ENCODE measurements at regions not wholly inside any gene's neighbourhood (a gene's known extent, or its start where the extent isn't known, plus 50 kb on each side); places are given as distances from the start of the nearest gene placed in this dataset.

GRCh38 chr12:67457778-67458665 lies 188.9 kb downstream of the CAND1 start (continued):
- TF ChIP-seq ATF2 (IDR thresholded peaks at IDR 0.05; ENCODE audit: low read length) (peak; percentile 17; the same call in 1 of the 2 replicates), RELB (IDR thresholded peaks at IDR 0.05; ENCODE audit: low read depth) (no peak), MYB (IDR thresholded peaks at IDR 0.05; ENCODE audit: borderline replicate concordance, low read depth, low read length) (no peak)

- no peak for DNase-seq (ENCODE audit: low read depth, low spot score)
- Histone ChIP-seq H3K27me3 (replicated peaks in 1 of 2; ENCODE audit: control insufficient read depth in 2 of 2, insufficient read depth in 2 of 2, low read length in 1 of 2) (no peaks in the 10 kb centered on the region), H4K20me1 (ENCODE audit: control insufficient read depth, insufficient read depth) (no peaks in the 10 kb centered on the region), H3K9me3 (replicated peaks; ENCODE audit: control insufficient read depth, insufficient read depth, low read length) (no peaks in the 10 kb centered on the region; the same call in 1 of the 3 replicates), H2AFZ (ENCODE audit: control insufficient read depth, low read depth, low read length) (no peak overlapping the region), H3K4me3 (no peak overlapping the region), H3K4me2 (ENCODE audit: control insufficient read depth, insufficient read depth) (no peak overlapping the region), H3K36me3 (ENCODE audit: control insufficient read depth in 2 of 2, insufficient read depth in 2 of 2, low read length in 1 of 2) (no peaks in the 10 kb centered on the region), H3K9ac (ENCODE audit: control insufficient read depth, insufficient read depth, low read length) (no peak overlapping the region), H3K4me1 (ENCODE audit: control insufficient read depth, insufficient read depth, low read length) (peaks cover 7% of the 10 kb centered on the region), H3K27ac (ENCODE audit: control insufficient read depth, insufficient read depth) (no peak overlapping the region), H3K79me2 (ENCODE audit: control insufficient read depth, insufficient read depth, low read length) (no peaks in the 10 kb centered on the region)
- no peak for FAIRE-seq
- POLR2A ChIA-PET = no interaction called here
- no peak for ATAC-seq
- in situ Hi-C loops (cut with MboI) (no loop called here), intact Hi-C loops (cut with micrococcal nuclease; ENCODE audit: unreplicated experiment) (no loop called here)
- no TSS peak for BruUV-seq (replicated peaks)
- WGBS (ENCODE audit: insufficient coverage, insufficient replicate concordance, low lambda C conversion rate, missing lambda C conversion rate) = 38% methylated on average over 1 of the region's 1 CpG
- SMC1A ChIA-PET (ENCODE audit: uncharacterized antibody, unreplicated experiment) = interaction anchor here (1.2 kb wide), 1 partner anchor 29 kb away, joined by 3 read pairs; no protein-coding TSS in a partner anchor
- TF ChIP-seq SPI1 (IDR thresholded peaks at IDR 0.05; ENCODE audit: borderline replicate concordance, insufficient read depth, low read depth, low read length) = no peak
- TF ChIP-seq DPF2 (IDR thresholded peaks at IDR 0.05) = no peak
- TF ChIP-seq YBX1 (IDR thresholded peaks at IDR 0.05) = no peak
- TF ChIP-seq MEF2B (IDR thresholded peaks at IDR 0.05; ENCODE audit: partially characterized antibody, poor library complexity, severe bottlenecking) = no peak
- no peak for TF ChIP-seq PBX3 (IDR thresholded peaks at IDR 0.05; ENCODE audit: insufficient replicate concordance, low read depth, low read length)
- no peak for TF ChIP-seq NFYA (IDR thresholded peaks at IDR 0.05; ENCODE audit: borderline replicate concordance, low read depth, low read length)
- TF ChIP-seq SREBF1 (IDR thresholded peaks at IDR 0.05; ENCODE audit: low read length) = no peak
- no peak for TF ChIP-seq KDM1A (IDR thresholded peaks at IDR 0.05; ENCODE audit: borderline replicate concordance)
- TF ChIP-seq PKNOX1 (IDR thresholded peaks at IDR 0.05) = no peak
- CTCF ChIA-PET = no interaction called here
- RAD21 ChIA-PET (ENCODE audit: unreplicated experiment) = no interaction called here
Measured at GRCh38 chr12:67459173-67459572, 189.4 kb upstream of the DYRK2 start.

Data from GM12878 (cell line).